ENCODE measurements at regions not wholly inside any gene's neighbourhood (a gene's known extent, or its start where the extent isn't known, plus 50 kb on each side); places are given as distances from the start of the nearest gene placed in this dataset.
"Not testable (repeated sequence)": the region's sequence is repeated elsewhere in the genome, so short reads cannot be mapped to it uniquely, and the experiment has no call there.

GRCh38 chr3:162538906-162539305 is 1042.3 kb downstream of the OTOL1 start:
- no peaks in the 10 kb centered on the region for H3K36me3 ChIP-seq (replicated peaks; ENCODE audit: control insufficient read depth, insufficient read depth, low read length)
- no peaks in the 10 kb centered on the region for H3K27me3 ChIP-seq (ENCODE audit: control insufficient read depth, insufficient read depth, low read length)
- H3K4me3 ChIP-seq (ENCODE audit: insufficient read depth, low read depth, low read length) = no peak overlapping the region
- no peak for DNase-seq

DNA sequence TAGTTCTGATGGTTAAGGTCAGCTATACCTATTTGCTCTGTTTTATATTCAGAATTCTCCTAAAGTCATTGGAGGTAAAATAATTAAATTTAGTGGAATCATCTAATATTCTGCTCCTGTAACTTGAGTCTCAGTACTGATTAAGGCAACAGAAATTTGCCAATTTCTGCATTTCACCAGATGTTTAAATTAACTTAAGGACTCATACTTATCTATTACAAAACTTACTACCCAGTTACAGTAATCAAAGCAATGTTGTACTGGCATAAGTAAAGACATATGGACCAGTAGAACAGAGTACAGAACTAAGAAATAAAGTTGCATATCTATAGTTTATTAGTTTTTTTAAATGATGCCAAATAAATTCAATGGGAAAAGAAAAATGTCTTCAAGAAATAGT is 1043.8 kb downstream of the OTOL1 start:
- no peak overlapping the region for H3K4me3 ChIP-seq (ENCODE audit: insufficient read depth, low read depth, low read length)
- no peaks in the 10 kb centered on the region for H3K27me3 ChIP-seq (ENCODE audit: control insufficient read depth, insufficient read depth, low read length)
- DNase-seq = no peak
- no peaks in the 10 kb centered on the region for H3K36me3 ChIP-seq (replicated peaks; ENCODE audit: control insufficient read depth, insufficient read depth, low read length)

- H3K36me3 ChIP-seq (replicated peaks; ENCODE audit: control insufficient read depth, insufficient read depth, low read length) = no peaks in the 10 kb centered on the region
- no peaks in the 10 kb centered on the region for H3K27me3 ChIP-seq (ENCODE audit: control insufficient read depth, insufficient read depth, low read length)
- no peak for DNase-seq
- H3K4me3 ChIP-seq (ENCODE audit: insufficient read depth, low read depth, low read length) = no peak overlapping the region
These were observed 1045.3 kb downstream of the OTOL1 start for GRCh38 chr3:162541923-162542322.

GRCh38 chr3:162544246-162544645 is 1047.6 kb downstream of the OTOL1 start:
- Histone ChIP-seq H3K4me3 (ENCODE audit: insufficient read depth, low read depth, low read length) (no peak overlapping the region), H3K36me3 (replicated peaks; ENCODE audit: control insufficient read depth, insufficient read depth, low read length) (no peaks in the 10 kb centered on the region), H3K27me3 (ENCODE audit: control insufficient read depth, insufficient read depth, low read length) (no peaks in the 10 kb centered on the region)
- no peak for DNase-seq

DNA sequence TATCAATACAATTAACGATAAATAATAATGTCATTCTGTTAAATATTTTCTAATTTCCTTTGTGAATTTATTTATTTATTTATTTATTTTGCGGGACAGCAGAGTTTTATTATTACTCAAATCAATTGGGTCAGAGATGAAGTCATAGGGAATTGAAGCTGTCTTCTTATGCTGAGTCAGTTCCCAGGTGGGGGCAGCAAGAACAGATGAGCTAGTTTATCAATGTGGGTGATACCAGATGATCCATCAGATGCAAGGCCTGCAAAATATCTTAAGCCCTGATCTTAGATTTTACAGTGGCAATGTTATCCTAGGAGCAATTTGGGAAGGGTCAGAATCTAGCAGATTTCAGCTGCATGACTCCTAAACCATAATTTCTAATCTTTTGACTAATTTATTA is 1050.3 kb downstream of the OTOL1 start:
- no peak overlapping the region for H3K4me3 ChIP-seq (ENCODE audit: insufficient read depth, low read depth, low read length)
- no peaks in the 10 kb centered on the region for H3K36me3 ChIP-seq (replicated peaks; ENCODE audit: control insufficient read depth, insufficient read depth, low read length)
- DNase-seq = no peak
- no peaks in the 10 kb centered on the region for H3K27me3 ChIP-seq (ENCODE audit: control insufficient read depth, insufficient read depth, low read length)

DNA sequence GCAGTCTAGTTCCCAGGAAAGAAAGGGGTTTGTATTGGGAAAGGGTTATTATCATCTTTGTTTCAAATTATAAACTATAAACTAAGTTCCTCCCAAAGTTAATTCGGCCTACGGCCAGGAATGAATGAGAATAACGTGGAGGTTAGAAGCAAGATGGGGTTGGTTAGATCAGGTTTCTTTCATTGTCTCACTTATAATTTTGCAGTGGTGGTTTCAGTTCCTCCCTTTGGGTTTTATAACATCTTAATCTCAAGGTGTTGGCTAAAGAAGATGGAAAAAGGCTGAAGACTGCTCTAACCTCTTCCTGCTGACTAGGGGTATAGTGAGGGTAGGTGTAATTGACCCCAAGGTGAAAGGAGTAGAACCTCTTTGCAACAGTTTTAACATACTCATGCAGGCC is 1050.7 kb downstream of the OTOL1 start:
- H3K27me3 ChIP-seq (ENCODE audit: control insufficient read depth, insufficient read depth, low read length) = no peaks in the 10 kb centered on the region
- DNase-seq = no peak
- H3K4me3 ChIP-seq (ENCODE audit: insufficient read depth, low read depth, low read length) = no peak overlapping the region
- no peaks in the 10 kb centered on the region for H3K36me3 ChIP-seq (replicated peaks; ENCODE audit: control insufficient read depth, insufficient read depth, low read length)

DNA sequence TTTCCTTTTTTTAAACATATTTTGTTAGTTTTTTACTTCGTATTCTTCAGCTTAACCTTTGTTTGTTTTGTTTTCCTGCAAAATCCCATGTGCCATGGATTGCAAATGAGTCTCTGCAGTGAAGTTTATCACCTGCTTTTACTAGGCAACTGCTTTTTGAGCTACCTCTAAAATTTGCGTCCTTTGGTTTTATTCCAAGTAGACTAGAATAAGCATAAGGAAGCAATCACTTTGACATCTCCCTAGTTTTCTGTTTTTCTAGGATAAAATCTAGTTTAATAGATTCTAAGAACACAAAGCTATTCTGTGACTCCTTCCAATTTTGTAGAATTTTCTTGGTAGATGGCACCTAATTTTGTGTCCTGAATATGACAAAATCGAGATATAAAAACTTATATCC is 1059.2 kb downstream of the OTOL1 start:
- H3K27me3 ChIP-seq (ENCODE audit: control insufficient read depth, insufficient read depth, low read length) = no peaks in the 10 kb centered on the region
- no peaks in the 10 kb centered on the region for H3K36me3 ChIP-seq (replicated peaks; ENCODE audit: control insufficient read depth, insufficient read depth, low read length)
- H3K4me3 ChIP-seq (ENCODE audit: insufficient read depth, low read depth, low read length) = no peak overlapping the region
- DNase-seq = no peak

GRCh38 chr3:162558016-162558415 is 1061.4 kb downstream of the OTOL1 start:
- no peaks in the 10 kb centered on the region for H3K27me3 ChIP-seq (ENCODE audit: control insufficient read depth, insufficient read depth, low read length)
- H3K36me3 ChIP-seq (replicated peaks; ENCODE audit: control insufficient read depth, insufficient read depth, low read length) = no peaks in the 10 kb centered on the region
- DNase-seq = no peak
- no peak overlapping the region for H3K4me3 ChIP-seq (ENCODE audit: insufficient read depth, low read depth, low read length)

- H3K36me3 ChIP-seq (replicated peaks; ENCODE audit: control insufficient read depth, insufficient read depth, low read length) = no peaks in the 10 kb centered on the region
These were observed 1072.1 kb downstream of the OTOL1 start for GRCh38 chr3:162568706-162569105.

DNA sequence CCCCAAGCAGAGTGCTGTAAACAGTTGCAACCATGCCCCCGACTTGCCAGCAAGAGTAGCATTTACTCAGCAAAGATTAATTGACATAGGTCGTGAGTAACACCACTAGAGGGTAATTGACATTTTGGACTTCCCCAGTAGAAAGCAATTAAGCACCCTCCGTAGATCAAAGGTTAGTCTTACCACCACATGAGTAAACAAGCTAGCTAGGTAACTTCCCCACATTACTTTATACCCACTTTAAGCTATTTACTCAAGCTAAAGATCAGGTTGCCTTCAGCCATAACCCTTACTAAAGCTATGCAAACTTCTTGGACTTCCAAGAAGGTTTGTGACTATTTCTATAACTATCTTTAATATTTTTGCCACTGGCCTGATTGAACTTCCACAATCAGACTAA is 1072.7 kb downstream of the OTOL1 start:
- Histone ChIP-seq H3K4me3 (ENCODE audit: insufficient read depth, low read depth, low read length) (no peak overlapping the region), H3K27me3 (ENCODE audit: control insufficient read depth, insufficient read depth, low read length) (no peaks in the 10 kb centered on the region), H3K36me3 (replicated peaks; ENCODE audit: control insufficient read depth, insufficient read depth, low read length) (no peaks in the 10 kb centered on the region)
- no peak for DNase-seq

More at GRCh38 chr3:162568706-162569105, 1072.1 kb downstream of the OTOL1 start:
- no peak overlapping the region for H3K4me3 ChIP-seq (ENCODE audit: insufficient read depth, low read depth, low read length)
- H3K27me3 ChIP-seq (ENCODE audit: control insufficient read depth, insufficient read depth, low read length) = no peaks in the 10 kb centered on the region
- DNase-seq = no peak

GRCh38 chr3:162584986-162585385 is 1088.4 kb downstream of the OTOL1 start:
- Histone ChIP-seq H3K27me3 (ENCODE audit: control insufficient read depth, insufficient read depth, low read length) (no peaks in the 10 kb centered on the region), H3K36me3 (replicated peaks; ENCODE audit: control insufficient read depth, insufficient read depth, low read length) (no peaks in the 10 kb centered on the region), H3K4me3 (ENCODE audit: insufficient read depth, low read depth, low read length) (no peak overlapping the region)
- no peak for DNase-seq

GRCh38 chr3:162586591-162586990 is 1090.0 kb downstream of the OTOL1 start:
- no peaks in the 10 kb centered on the region for H3K36me3 ChIP-seq (replicated peaks; ENCODE audit: control insufficient read depth, insufficient read depth, low read length)
- H3K4me3 ChIP-seq (ENCODE audit: insufficient read depth, low read depth, low read length) = no peak overlapping the region
- no peak for DNase-seq
- no peaks in the 10 kb centered on the region for H3K27me3 ChIP-seq (ENCODE audit: control insufficient read depth, insufficient read depth, low read length)

- Histone ChIP-seq H3K27me3 (ENCODE audit: control insufficient read depth, insufficient read depth, low read length) (no peaks in the 10 kb centered on the region), H3K36me3 (replicated peaks; ENCODE audit: control insufficient read depth, insufficient read depth, low read length) (no peaks in the 10 kb centered on the region), H3K4me3 (ENCODE audit: insufficient read depth, low read depth, low read length) (no peak overlapping the region)
- no peak for DNase-seq
These were observed 1100.6 kb downstream of the OTOL1 start for GRCh38 chr3:162597226-162597625.

DNA sequence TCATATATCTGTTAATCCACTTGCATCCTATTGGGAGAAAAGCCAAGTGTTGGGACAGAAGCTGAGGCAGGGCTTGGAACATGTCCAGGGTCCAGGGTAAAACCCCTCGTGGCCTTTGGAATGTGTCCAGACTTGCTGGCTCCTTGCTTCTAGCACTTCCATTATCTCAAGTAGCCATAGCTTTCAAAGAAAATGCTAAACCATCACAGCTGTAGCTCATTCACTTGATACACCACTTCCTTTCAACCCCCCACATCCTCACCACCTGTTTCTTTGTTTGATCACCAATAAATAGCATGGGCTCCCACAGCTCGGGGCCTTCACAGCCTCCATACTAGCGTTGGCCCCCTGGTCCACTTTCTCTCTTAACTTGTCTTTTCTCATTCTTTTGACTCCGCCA is 1101.9 kb downstream of the OTOL1 start:
- DNase-seq; H3K4me3 ChIP-seq (ENCODE audit: insufficient read depth, low read depth, low read length); H3K36me3 ChIP-seq (replicated peaks; ENCODE audit: control insufficient read depth, insufficient read depth, low read length); H3K27me3 ChIP-seq (ENCODE audit: control insufficient read depth, insufficient read depth, low read length): not testable (repeated sequence)

GRCh38 chr3:162599742-162600141 is 1103.1 kb downstream of the OTOL1 start:
- not testable (repeated sequence) for DNase-seq; H3K36me3 ChIP-seq (replicated peaks; ENCODE audit: control insufficient read depth, insufficient read depth, low read length); H3K27me3 ChIP-seq (ENCODE audit: control insufficient read depth, insufficient read depth, low read length); H3K4me3 ChIP-seq (ENCODE audit: insufficient read depth, low read depth, low read length)

- Histone ChIP-seq H3K4me3 (ENCODE audit: insufficient read depth, low read depth, low read length) (no peak overlapping the region), H3K27me3 (ENCODE audit: control insufficient read depth, insufficient read depth, low read length) (no peaks in the 10 kb centered on the region), H3K36me3 (replicated peaks; ENCODE audit: control insufficient read depth, insufficient read depth, low read length) (no peaks in the 10 kb centered on the region)
- DNase-seq = no peak
These were observed 1104.6 kb downstream of the OTOL1 start for GRCh38 chr3:162601101-162601670.
